ENCODE measurements at regions not wholly inside any gene's neighbourhood (a gene's known extent, or its start where the extent isn't known, plus 50 kb on each side); places are given as distances from the start of the nearest gene placed in this dataset.

DNA sequence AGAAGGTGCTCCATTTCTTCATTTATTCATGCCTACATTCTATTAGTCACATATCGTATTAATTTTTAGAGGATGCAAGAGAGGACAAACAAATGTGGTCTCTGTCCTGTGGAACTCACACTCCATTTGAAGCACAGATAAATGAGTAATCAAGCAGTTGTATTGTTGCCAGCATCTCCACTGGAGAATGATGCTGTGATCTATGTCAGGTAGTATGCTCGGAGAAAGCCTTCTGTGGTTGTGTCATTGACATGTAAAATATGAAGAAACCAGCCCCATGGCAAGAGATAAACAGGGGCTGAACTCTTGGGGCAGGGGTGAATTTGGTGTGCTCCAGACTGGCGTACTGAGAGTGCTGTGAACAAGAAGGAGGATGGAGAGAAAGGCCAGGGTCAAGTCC lies 101.2 kb downstream of the FASLG start:
- POLR2A ChIA-PET = no interaction called here
- CTCF ChIA-PET = no interaction called here
- no peak for DNase-seq (ENCODE audit: extremely low spot score)
- TF ChIP-seq CTCF (IDR thresholded peaks at IDR 0.05; ENCODE audit: control extremely low read depth, extremely low read depth, low read depth, missing control alignments) = no peak

GRCh38 chr1:172761581-172762486 lies 102.9 kb downstream of the FASLG start:
- DNase-seq (ENCODE audit: extremely low spot score) = no peak
- TF ChIP-seq CTCF (IDR thresholded peaks at IDR 0.05; ENCODE audit: control extremely low read depth, extremely low read depth, low read depth, missing control alignments) = no peak
- ChIA-PET CTCF (interaction anchor here (1.2 to 2.0 kb wide), 2 partner anchors 13 to 19 kb away, joined by 4 to 5 read pairs; no protein-coding TSS in a partner anchor), POLR2A (no interaction called here)

DNA sequence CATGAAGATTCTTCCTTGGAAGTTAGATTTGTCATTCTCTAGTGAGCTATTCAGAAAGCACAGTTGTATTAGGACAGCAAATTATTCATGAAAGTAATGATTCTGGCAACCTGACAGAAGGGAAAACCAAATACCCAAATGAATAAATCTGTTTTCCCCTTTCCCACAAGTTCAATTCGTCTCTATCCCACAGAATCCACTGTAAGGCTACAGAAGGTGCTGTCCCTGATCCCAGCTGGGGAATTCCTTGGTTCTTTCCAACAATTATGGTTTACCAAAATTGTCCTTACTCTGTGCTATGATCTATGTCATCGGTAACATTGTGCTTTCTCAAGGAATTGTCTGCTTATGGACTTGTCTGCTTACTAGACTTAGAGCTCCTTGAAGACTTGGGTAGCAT lies 104.2 kb downstream of the FASLG start:
- TF ChIP-seq CTCF (IDR thresholded peaks at IDR 0.05; ENCODE audit: control extremely low read depth, extremely low read depth, low read depth, missing control alignments) = no peak
- POLR2A ChIA-PET = no interaction called here
- CTCF ChIA-PET = interaction anchor here (1.2 to 2.0 kb wide), 2 partner anchors 11 to 20 kb away, joined by 4 to 5 read pairs; no protein-coding TSS in a partner anchor
- no peak for DNase-seq (ENCODE audit: extremely low spot score)

DNA sequence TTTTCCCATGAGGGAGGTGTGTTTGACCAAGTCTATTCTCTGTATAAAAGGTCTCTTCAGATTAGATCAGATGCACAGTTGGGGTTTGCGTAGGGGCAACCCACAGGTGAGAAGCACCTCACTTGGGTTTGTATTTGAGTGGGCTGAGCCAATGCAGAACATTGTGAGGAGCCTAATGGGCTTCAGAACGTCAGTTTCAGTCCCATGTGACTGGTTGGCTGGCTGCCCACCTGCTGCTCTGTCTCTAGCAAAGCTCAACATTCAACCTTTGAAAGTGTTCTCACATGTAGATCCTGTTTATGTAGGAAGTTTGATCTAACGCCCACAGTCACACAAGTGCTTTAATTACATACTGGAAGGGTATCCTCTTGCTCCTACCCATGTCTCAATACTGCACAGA lies 105.5 kb downstream of the FASLG start:
- POLR2A ChIA-PET = no interaction called here
- CTCF ChIA-PET = no interaction called here
- TF ChIP-seq CTCF (IDR thresholded peaks at IDR 0.05; ENCODE audit: control extremely low read depth, extremely low read depth, low read depth, missing control alignments) = no peak
- DNase-seq (ENCODE audit: extremely low spot score) = no peak

- TF ChIP-seq CTCF (IDR thresholded peaks at IDR 0.05; ENCODE audit: control extremely low read depth, extremely low read depth, low read depth, missing control alignments) = no peak
- ChIA-PET CTCF (interaction anchor here (1.5 to 2.4 kb wide), 5 partner anchors 9 to 21 kb away, joined by 4 to 7 read pairs (median 5); no protein-coding TSS in a partner anchor), POLR2A (no interaction called here)
- DNase-seq (ENCODE audit: extremely low spot score) = no peak
Measured at GRCh38 chr1:172766462-172766861, 107.6 kb downstream of the FASLG start.

DNA sequence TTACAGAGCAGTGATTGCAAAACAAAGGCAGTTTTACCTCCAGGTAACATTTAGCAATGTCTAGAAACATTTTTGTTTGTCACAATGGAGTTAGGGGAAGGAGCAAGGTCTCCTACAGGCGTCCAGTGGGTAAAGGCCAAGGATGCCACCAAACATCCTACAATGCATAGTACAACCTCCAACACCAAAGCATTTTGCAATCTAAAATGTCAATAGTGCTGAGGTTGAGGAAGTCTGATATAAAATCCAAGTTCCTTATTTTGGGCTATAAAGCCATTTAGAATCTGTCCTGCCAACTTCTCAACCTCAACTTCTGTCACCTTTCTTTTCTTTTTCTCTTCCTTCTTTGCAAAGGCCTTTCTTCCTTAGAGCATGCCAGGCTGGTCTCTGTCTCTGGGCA lies 111.2 kb downstream of the FASLG start:
- no peak for TF ChIP-seq CTCF (IDR thresholded peaks at IDR 0.05; ENCODE audit: control extremely low read depth, extremely low read depth, low read depth, missing control alignments)
- POLR2A ChIA-PET = no interaction called here
- no peak for DNase-seq (ENCODE audit: extremely low spot score)
- CTCF ChIA-PET = interaction anchor here (1.5 kb wide), 1 partner anchor 17 kb away, joined by 3 read pairs; no protein-coding TSS in a partner anchor

Measured in GM10248 (cell line).